ENCODE measurements at regions not wholly inside any gene's neighbourhood (a gene's known extent, or its start where the extent isn't known, plus 50 kb on each side); places are given as distances from the start of the nearest gene placed in this dataset.

DNA sequence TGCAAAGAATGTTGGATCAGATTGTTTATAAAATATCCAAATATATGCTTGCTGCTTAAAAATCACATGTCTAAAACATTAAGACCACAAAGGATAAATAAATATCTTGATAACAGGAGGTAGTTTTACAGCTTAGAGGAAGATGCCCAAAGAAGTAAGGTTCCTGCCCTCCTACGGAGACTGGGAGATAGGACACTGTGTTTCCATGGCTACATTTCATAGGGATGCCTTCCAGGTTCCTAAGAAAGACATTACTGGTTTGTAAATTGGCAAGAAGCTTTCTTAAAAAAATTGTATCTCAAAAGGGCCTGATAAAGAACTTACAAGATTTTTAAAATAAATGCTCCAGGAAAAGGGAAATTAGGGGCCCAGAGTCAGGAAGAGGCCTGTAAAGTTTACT lies 437.2 kb downstream of the HINT1 start:
- Mint-ChIP-seq H3K4me1 (peaks cover 47% of the 10 kb centered on the region), H3K9me3 (peaks cover 9% of the 10 kb centered on the region), H3K4me3 (no peak overlapping the region), H3K36me3 (peaks cover 3% of the 10 kb centered on the region), H3K27ac (no peak overlapping the region), H3K27me3 (ENCODE audit: low read depth) (no peaks in the 10 kb centered on the region)
- ATAC-seq, result no peak
- ChIA-PET CTCF (no interaction called here), POLR2A (no interaction called here)
- no peak for DNase-seq (ENCODE audit: low spot score)
- no peak for TF ChIP-seq TCF7 (CRISPR knock-in tag; IDR thresholded peaks at IDR 0.05; ENCODE audit: low read depth)
- TF ChIP-seq, protein P1, sequence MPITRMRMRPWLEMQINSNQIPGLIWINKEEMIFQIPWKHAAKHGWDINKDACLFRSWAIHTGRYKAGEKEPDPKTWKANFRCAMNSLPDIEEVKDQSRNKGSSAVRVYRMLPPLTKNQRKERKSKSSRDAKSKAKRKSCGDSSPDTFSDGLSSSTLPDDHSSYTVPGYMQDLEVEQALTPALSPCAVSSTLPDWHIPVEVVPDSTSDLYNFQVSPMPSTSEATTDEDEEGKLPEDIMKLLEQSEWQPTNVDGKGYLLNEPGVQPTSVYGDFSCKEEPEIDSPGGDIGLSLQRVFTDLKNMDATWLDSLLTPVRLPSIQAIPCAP (CRISPR knock-in tag; IDR thresholded peaks at IDR 0.05), result no peak
- TF ChIP-seq, protein P2, sequence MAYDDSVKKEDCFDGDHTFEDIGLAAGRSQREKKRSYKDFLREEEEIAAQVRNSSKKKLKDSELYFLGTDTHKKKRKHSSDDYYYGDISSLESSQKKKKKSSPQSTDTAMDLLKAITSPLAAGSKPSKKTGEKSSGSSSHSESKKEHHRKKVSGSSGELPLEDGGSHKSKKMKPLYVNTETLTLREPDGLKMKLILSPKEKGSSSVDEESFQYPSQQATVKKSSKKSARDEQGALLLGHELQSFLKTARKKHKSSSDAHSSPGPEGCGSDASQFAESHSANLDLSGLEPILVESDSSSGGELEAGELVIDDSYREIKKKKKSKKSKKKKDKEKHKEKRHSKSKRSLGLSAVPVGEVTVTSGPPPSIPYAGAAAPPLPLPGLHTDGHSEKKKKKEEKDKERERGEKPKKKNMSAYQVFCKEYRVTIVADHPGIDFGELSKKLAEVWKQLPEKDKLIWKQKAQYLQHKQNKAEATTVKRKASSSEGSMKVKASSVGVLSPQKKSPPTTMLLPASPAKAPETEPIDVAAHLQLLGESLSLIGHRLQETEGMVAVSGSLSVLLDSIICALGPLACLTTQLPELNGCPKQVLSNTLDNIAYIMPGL (CRISPR knock-in tag; IDR thresholded peaks at IDR 0.05), result no peak
- TF ChIP-seq, protein P3, sequence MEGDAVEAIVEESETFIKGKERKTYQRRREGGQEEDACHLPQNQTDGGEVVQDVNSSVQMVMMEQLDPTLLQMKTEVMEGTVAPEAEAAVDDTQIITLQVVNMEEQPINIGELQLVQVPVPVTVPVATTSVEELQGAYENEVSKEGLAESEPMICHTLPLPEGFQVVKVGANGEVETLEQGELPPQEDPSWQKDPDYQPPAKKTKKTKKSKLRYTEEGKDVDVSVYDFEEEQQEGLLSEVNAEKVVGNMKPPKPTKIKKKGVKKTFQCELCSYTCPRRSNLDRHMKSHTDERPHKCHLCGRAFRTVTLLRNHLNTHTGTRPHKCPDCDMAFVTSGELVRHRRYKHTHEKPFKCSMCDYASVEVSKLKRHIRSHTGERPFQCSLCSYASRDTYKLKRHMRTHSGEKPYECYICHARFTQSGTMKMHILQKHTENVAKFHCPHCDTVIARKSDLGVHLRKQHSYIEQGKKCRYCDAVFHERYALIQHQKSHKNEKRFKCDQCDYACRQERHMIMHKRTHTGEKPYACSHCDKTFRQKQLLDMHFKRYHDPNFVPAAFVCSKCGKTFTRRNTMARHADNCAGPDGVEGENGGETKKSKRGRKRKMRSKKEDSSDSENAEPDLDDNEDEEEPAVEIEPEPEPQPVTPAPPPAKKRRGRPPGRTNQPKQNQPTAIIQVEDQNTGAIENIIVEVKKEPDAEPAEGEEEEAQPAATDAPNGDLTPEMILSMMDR (IDR thresholded peaks at IDR 0.05), result no peak

DNA sequence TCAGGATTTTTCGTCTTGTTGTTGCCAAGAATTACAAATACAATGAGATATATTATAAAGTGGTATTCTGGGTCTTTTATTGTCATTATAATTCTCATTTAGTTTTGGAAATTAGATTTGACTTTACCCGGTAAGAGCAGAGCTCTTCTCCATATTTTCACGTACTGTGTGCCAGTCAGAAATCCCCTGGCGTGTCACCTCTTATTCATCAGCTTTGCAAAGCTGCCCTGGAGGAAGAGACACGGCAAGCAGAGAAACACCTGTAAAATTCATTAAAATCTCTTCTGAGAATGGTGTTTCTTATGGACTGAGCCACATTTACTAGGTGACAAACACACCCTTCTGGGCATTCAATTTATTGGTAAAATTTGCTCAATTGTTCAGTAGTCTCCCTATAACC lies 440.4 kb downstream of the HINT1 start:
- ChIA-PET CTCF (interaction anchor here (1.8 kb wide), 1 partner anchor 147 kb away, joined by 5 read pairs; no protein-coding TSS in a partner anchor), POLR2A (no interaction called here)
- no peak overlapping the region for H3K4me3 Mint-ChIP-seq
- peaks cover 30% of the 10 kb centered on the region for H3K4me1 Mint-ChIP-seq
- no peaks in the 10 kb centered on the region for H3K36me3 Mint-ChIP-seq
- no peak overlapping the region for H3K27ac Mint-ChIP-seq
- peaks cover 3% of the 10 kb centered on the region for H3K9me3 Mint-ChIP-seq
- H3K27me3 Mint-ChIP-seq (ENCODE audit: low read depth), result no peaks in the 10 kb centered on the region
- no peak for DNase-seq (ENCODE audit: low spot score)
- ATAC-seq, result no peak
- TF ChIP-seq, protein P4, sequence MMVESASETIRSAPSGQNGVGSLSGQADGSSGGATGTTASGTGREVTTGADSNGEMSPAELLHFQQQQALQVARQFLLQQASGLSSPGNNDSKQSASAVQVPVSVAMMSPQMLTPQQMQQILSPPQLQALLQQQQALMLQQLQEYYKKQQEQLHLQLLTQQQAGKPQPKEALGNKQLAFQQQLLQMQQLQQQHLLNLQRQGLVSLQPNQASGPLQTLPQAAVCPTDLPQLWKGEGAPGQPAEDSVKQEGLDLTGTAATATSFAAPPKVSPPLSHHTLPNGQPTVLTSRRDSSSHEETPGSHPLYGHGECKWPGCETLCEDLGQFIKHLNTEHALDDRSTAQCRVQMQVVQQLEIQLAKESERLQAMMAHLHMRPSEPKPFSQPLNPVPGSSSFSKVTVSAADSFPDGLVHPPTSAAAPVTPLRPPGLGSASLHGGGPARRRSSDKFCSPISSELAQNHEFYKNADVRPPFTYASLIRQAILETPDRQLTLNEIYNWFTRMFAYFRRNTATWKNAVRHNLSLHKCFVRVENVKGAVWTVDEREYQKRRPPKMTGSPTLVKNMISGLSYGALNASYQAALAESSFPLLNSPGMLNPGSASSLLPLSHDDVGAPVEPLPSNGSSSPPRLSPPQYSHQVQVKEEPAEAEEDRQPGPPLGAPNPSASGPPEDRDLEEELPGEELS (CRISPR knock-in tag; IDR thresholded peaks at IDR 0.05), result no peak
- TF ChIP-seq MYBL2 (CRISPR knock-in tag; IDR thresholded peaks at IDR 0.05), result no peak
- TF ChIP-seq ZNF219 (CRISPR knock-in tag; IDR thresholded peaks at IDR 0.05; ENCODE audit: borderline replicate concordance), result no peak
- TF ChIP-seq ATF1 (CRISPR knock-in tag; IDR thresholded peaks at IDR 0.05), result no peak
- TF ChIP-seq, protein P5, sequence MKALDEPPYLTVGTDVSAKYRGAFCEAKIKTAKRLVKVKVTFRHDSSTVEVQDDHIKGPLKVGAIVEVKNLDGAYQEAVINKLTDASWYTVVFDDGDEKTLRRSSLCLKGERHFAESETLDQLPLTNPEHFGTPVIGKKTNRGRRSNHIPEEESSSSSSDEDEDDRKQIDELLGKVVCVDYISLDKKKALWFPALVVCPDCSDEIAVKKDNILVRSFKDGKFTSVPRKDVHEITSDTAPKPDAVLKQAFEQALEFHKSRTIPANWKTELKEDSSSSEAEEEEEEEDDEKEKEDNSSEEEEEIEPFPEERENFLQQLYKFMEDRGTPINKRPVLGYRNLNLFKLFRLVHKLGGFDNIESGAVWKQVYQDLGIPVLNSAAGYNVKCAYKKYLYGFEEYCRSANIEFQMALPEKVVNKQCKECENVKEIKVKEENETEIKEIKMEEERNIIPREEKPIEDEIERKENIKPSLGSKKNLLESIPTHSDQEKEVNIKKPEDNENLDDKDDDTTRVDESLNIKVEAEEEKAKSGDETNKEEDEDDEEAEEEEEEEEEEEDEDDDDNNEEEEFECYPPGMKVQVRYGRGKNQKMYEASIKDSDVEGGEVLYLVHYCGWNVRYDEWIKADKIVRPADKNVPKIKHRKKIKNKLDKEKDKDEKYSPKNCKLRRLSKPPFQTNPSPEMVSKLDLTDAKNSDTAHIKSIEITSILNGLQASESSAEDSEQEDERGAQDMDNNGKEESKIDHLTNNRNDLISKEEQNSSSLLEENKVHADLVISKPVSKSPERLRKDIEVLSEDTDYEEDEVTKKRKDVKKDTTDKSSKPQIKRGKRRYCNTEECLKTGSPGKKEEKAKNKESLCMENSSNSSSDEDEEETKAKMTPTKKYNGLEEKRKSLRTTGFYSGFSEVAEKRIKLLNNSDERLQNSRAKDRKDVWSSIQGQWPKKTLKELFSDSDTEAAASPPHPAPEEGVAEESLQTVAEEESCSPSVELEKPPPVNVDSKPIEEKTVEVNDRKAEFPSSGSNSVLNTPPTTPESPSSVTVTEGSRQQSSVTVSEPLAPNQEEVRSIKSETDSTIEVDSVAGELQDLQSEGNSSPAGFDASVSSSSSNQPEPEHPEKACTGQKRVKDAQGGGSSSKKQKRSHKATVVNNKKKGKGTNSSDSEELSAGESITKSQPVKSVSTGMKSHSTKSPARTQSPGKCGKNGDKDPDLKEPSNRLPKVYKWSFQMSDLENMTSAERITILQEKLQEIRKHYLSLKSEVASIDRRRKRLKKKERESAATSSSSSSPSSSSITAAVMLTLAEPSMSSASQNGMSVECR (CRISPR knock-in tag; IDR thresholded peaks at IDR 0.05; ENCODE audit: borderline replicate concordance), result no peak
- TF ChIP-seq, protein P6, sequence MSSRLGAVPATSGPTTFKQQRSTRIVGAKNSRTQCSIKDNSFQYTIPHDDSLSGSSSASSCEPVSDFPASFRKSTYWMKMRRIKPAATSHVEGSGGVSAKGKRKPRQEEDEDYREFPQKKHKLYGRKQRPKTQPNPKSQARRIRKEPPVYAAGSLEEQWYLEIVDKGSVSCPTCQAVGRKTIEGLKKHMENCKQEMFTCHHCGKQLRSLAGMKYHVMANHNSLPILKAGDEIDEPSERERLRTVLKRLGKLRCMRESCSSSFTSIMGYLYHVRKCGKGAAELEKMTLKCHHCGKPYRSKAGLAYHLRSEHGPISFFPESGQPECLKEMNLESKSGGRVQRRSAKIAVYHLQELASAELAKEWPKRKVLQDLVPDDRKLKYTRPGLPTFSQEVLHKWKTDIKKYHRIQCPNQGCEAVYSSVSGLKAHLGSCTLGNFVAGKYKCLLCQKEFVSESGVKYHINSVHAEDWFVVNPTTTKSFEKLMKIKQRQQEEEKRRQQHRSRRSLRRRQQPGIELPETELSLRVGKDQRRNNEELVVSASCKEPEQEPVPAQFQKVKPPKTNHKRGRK (CRISPR knock-in tag; IDR thresholded peaks at IDR 0.05; ENCODE audit: borderline replicate concordance), result no peak
- no peak for TF ChIP-seq ETV6 (CRISPR knock-in tag; IDR thresholded peaks at IDR 0.05)
- TF ChIP-seq NR1H2 (CRISPR knock-in tag; IDR thresholded peaks at IDR 0.05), result no peak
- TF ChIP-seq, protein P7, sequence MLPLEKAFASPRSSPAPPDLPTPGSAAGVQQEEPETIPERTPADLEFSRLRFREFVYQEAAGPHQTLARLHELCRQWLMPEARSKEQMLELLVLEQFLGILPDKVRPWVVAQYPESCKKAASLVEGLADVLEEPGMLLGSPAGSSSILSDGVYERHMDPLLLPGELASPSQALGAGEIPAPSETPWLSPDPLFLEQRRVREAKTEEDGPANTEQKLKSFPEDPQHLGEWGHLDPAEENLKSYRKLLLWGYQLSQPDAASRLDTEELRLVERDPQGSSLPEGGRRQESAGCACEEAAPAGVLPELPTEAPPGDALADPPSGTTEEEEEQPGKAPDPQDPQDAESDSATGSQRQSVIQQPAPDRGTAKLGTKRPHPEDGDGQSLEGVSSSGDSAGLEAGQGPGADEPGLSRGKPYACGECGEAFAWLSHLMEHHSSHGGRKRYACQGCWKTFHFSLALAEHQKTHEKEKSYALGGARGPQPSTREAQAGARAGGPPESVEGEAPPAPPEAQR (CRISPR knock-in tag; IDR thresholded peaks at IDR 0.05), result no peak
- TF ChIP-seq, protein P8, sequence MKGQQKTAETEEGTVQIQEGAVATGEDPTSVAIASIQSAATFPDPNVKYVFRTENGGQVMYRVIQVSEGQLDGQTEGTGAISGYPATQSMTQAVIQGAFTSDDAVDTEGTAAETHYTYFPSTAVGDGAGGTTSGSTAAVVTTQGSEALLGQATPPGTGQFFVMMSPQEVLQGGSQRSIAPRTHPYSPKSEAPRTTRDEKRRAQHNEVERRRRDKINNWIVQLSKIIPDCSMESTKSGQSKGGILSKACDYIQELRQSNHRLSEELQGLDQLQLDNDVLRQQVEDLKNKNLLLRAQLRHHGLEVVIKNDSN (CRISPR knock-in tag; IDR thresholded peaks at IDR 0.05), result no peak
- TF ChIP-seq, protein P9, sequence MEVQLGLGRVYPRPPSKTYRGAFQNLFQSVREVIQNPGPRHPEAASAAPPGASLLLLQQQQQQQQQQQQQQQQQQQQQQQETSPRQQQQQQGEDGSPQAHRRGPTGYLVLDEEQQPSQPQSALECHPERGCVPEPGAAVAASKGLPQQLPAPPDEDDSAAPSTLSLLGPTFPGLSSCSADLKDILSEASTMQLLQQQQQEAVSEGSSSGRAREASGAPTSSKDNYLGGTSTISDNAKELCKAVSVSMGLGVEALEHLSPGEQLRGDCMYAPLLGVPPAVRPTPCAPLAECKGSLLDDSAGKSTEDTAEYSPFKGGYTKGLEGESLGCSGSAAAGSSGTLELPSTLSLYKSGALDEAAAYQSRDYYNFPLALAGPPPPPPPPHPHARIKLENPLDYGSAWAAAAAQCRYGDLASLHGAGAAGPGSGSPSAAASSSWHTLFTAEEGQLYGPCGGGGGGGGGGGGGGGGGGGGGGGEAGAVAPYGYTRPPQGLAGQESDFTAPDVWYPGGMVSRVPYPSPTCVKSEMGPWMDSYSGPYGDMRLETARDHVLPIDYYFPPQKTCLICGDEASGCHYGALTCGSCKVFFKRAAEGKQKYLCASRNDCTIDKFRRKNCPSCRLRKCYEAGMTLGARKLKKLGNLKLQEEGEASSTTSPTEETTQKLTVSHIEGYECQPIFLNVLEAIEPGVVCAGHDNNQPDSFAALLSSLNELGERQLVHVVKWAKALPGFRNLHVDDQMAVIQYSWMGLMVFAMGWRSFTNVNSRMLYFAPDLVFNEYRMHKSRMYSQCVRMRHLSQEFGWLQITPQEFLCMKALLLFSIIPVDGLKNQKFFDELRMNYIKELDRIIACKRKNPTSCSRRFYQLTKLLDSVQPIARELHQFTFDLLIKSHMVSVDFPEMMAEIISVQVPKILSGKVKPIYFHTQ (CRISPR knock-in tag; IDR thresholded peaks at IDR 0.05), result no peak
